ENCODE measurements at regions not wholly inside any gene's neighbourhood (a gene's known extent, or its start where the extent isn't known, plus 50 kb on each side); places are given as distances from the start of the nearest gene placed in this dataset.

Small RNA genes in the stretch of these regions (small RNA-seq; reads per million reads assigned to genes)
- gene AC137761.2 (0 reads per million in 7 experiments), gene AC142086.2 (0 reads per million in 7 experiments)

Data from SK-N-SH (cell line).